Neural progenitor cell (in vitro differentiated cells): ENCODE measurements at regions not wholly inside any gene's neighbourhood (a gene's known extent, or its start where the extent isn't known, plus 50 kb on each side); places are given as distances from the start of the nearest gene placed in this dataset.
A peak's percentile ranks its signal among the peaks of the same experiment; 100 is the strongest.
"Not testable (repeated sequence)": the region's sequence is repeated elsewhere in the genome, so short reads cannot be mapped to it uniquely, and the experiment has no call there.

ENCODE experiments used
- DNase-seq: peaks from one replicate; pipeline ENCODE4 v3.0.0-alpha.2; 2016; ENCODE audit warnings: low spot score
- H2AFZ ChIP-seq: fragments of 200-600 bp; sonication (generic); replicated peaks from 2 replicates; pipeline ENCODE4 v1.6.1; 2016; ENCODE audit warnings: antibody characterized with exemption
- H3F3A ChIP-seq: fragments of 200-600 bp; sonication (generic); 2 replicates; pipeline ENCODE4 v1.6.1; 2016; ENCODE audit warnings: antibody characterized with exemption, low read depth
- H3K27ac ChIP-seq: fragments of 200-600 bp; sonication (generic); 2 replicates; pipeline ENCODE4 v1.5.1; 2016; ENCODE audit warnings: mild to moderate bottlenecking
- H3K27me3 ChIP-seq: fragments of 200-600 bp; sonication (generic); 2 replicates; pipeline ENCODE4 v1.6.1; 2016; ENCODE audit warnings: mild to moderate bottlenecking, moderate library complexity
- H3K36me3 ChIP-seq: fragments of 200-600 bp; sonication (generic); 2 replicates; pipeline ENCODE4 v1.5.1; 2016
- H3K4me1 ChIP-seq: fragments of 200-600 bp; sonication (generic); 2 replicates; pipeline ENCODE4 v1.6.1; 2016; ENCODE audit warnings: mixed run types
- H3K4me2 ChIP-seq: fragments of 200-600 bp; sonication (generic); 2 replicates; pipeline ENCODE4 v1.6.1; 2016
- H3K4me3 ChIP-seq: fragments of 200-600 bp; sonication (generic); 2 replicates; pipeline ENCODE4 v1.5.1; 2016
- H3K79me2 ChIP-seq: fragments of 200-600 bp; sonication (generic); 2 replicates; pipeline ENCODE4 v1.6.1; 2016; ENCODE audit warnings: low read depth
- H3K9ac ChIP-seq: fragments of 200-600 bp; sonication (generic); 2 replicates; pipeline ENCODE4 v1.6.1; 2016
- H3K9me3 ChIP-seq: fragments of 200-600 bp; sonication (generic); 2 replicates; pipeline ENCODE4 v1.5.1; 2016; ENCODE audit warnings: low read depth
- H4K20me1 ChIP-seq: fragments of 200-600 bp; sonication (generic); 2 replicates; pipeline ENCODE4 v1.6.1; 2016; ENCODE audit warnings: low read depth
- H3K27ac Mint-ChIP-seq: 3 replicates; pipeline ENCODE4 v1.8.0; 2021; ENCODE audit warnings: mixed read lengths
- H3K27me3 Mint-ChIP-seq: 2 replicates; pipeline ENCODE4 v1.8.0; 2022; ENCODE audit warnings: low read depth, mild to moderate bottlenecking, inconsistent platforms, moderate library complexity, mixed read lengths; ENCODE audit not compliant: insufficient read depth
- H3K36me3 Mint-ChIP-seq: 3 replicates; pipeline ENCODE4 v1.8.0; 2021; ENCODE audit warnings: mixed read lengths
- H3K4me1 Mint-ChIP-seq: 3 replicates; pipeline ENCODE4 v1.8.0; 2021; ENCODE audit warnings: mixed read lengths
- H3K4me3 Mint-ChIP-seq: 3 replicates; pipeline ENCODE4 v1.8.0; 2021; ENCODE audit warnings: mild to moderate bottlenecking, moderate library complexity, mixed read lengths
- H3K9me3 Mint-ChIP-seq: 3 replicates; pipeline ENCODE4 v1.8.0; 2020; ENCODE audit warnings: mixed read lengths
- CTCF ChIP-seq: fragments of 200-600 bp; sonication (generic); IDR thresholded peaks from 2 replicates; pipeline ENCODE4 v1.5.1; 2017; ENCODE audit warnings: antibody characterized with exemption, mild to moderate bottlenecking
- EZH2 ChIP-seq: fragments of 200-600 bp; sonication (generic); IDR thresholded peaks from 2 replicates; pipeline ENCODE4 v1.6.1; 2017; ENCODE audit warnings: antibody characterized with exemption, mild to moderate bottlenecking, moderate library complexity
- EZH2phosphoT487 ChIP-seq: fragments of 200-600 bp; sonication (generic); IDR thresholded peaks from 2 replicates; pipeline ENCODE4 v1.6.1; 2017; ENCODE audit warnings: antibody characterized with exemption

GRCh38 chr4:188403272-188403671 lies 264.0 kb downstream of the TRIML1 start:
- no peak overlapping the region for H2AFZ ChIP-seq
- no peaks in the 10 kb centered on the region for H3K36me3 Mint-ChIP-seq
- peaks cover 4% of the 10 kb centered on the region for H3K9me3 Mint-ChIP-seq
- no peak overlapping the region for H3K27ac ChIP-seq
- no peak overlapping the region for H3K4me2 ChIP-seq
- H3K27ac Mint-ChIP-seq = no peak overlapping the region
- DNase-seq = peak; percentile 20
- H3K79me2 ChIP-seq = no peaks in the 10 kb centered on the region
- peaks cover 4% of the 10 kb centered on the region for H3K4me1 Mint-ChIP-seq
- no peaks in the 10 kb centered on the region for H4K20me1 ChIP-seq
- no peaks in the 10 kb centered on the region for H3K36me3 ChIP-seq
- H3K9ac ChIP-seq = no peak overlapping the region
- H3K27me3 ChIP-seq = no peaks in the 10 kb centered on the region
- H3K9me3 ChIP-seq = no peaks in the 10 kb centered on the region
- H3K27me3 Mint-ChIP-seq = peaks cover 8% of the 10 kb centered on the region
- no peak overlapping the region for H3K4me3 Mint-ChIP-seq
- H3K4me3 ChIP-seq = no peak overlapping the region
- TF ChIP-seq CTCF = peak; percentile 25
- no peak for TF ChIP-seq EZH2
- peaks cover 10% of the 10 kb centered on the region for H3F3A ChIP-seq
- H3K4me1 ChIP-seq = peaks cover 9% of the 10 kb centered on the region

- not testable (repeated sequence) for H3K27me3 Mint-ChIP-seq, H3K4me1 Mint-ChIP-seq, H4K20me1 ChIP-seq, H3K36me3 ChIP-seq, H3K4me3 Mint-ChIP-seq, H3K9ac ChIP-seq, H2AFZ ChIP-seq, H3K27me3 ChIP-seq, H3K79me2 ChIP-seq, DNase-seq, H3K9me3 ChIP-seq, H3K4me1 ChIP-seq, H3F3A ChIP-seq, H3K4me3 ChIP-seq, H3K4me2 ChIP-seq, H3K27ac Mint-ChIP-seq, H3K27ac ChIP-seq, H3K9me3 Mint-ChIP-seq, H3K36me3 Mint-ChIP-seq
Measured at GRCh38 chr4:188405071-188405835, 266.0 kb downstream of the TRIML1 start.

- Histone ChIP-seq H3K36me3 (no peaks in the 10 kb centered on the region), H3K79me2 (no peaks in the 10 kb centered on the region), H3K4me2 (no peak overlapping the region), H3K9ac (no peak overlapping the region), H2AFZ (peak overlapping the region; percentile 41), H3K27ac (no peak overlapping the region), H3K4me3 (no peak overlapping the region), H4K20me1 (no peaks in the 10 kb centered on the region), H3F3A (no peaks in the 10 kb centered on the region), H3K9me3 (no peaks in the 10 kb centered on the region), H3K4me1 (no peaks in the 10 kb centered on the region), H3K27me3 (no peaks in the 10 kb centered on the region)
- Mint-ChIP-seq H3K9me3 (peaks cover 2% of the 10 kb centered on the region), H3K4me3 (no peak overlapping the region), H3K4me1 (no peaks in the 10 kb centered on the region), H3K36me3 (no peaks in the 10 kb centered on the region), H3K27ac (no peak overlapping the region), H3K27me3 (peaks cover 3% of the 10 kb centered on the region)
- DNase-seq = no peak
- no peak for TF ChIP-seq CTCF
- TF ChIP-seq EZH2 = no peak
- no peak for TF ChIP-seq EZH2phosphoT487
Measured at GRCh38 chr4:188408244-188409030, 269.2 kb downstream of the TRIML1 start.

GRCh38 chr4:188409851-188410250 lies 270.6 kb downstream of the TRIML1 start:
- no peaks in the 10 kb centered on the region for H3K9me3 ChIP-seq
- no peaks in the 10 kb centered on the region for H3K4me1 ChIP-seq
- no peak overlapping the region for H3K4me3 ChIP-seq
- H3F3A ChIP-seq = no peaks in the 10 kb centered on the region
- Mint-ChIP-seq H3K4me1 (no peaks in the 10 kb centered on the region), H3K36me3 (no peaks in the 10 kb centered on the region), H3K9me3 (no peaks in the 10 kb centered on the region), H3K27me3 (peaks cover 3% of the 10 kb centered on the region), H3K4me3 (no peak overlapping the region), H3K27ac (no peak overlapping the region)
- TF ChIP-seq EZH2 (no peak), CTCF (no peak), EZH2phosphoT487 (no peak)
- DNase-seq = no peak
- H4K20me1 ChIP-seq = no peaks in the 10 kb centered on the region
- H3K27me3 ChIP-seq = no peaks in the 10 kb centered on the region
- no peaks in the 10 kb centered on the region for H3K79me2 ChIP-seq
- H2AFZ ChIP-seq = no peak overlapping the region
- no peaks in the 10 kb centered on the region for H3K36me3 ChIP-seq
- H3K9ac ChIP-seq = no peak overlapping the region
- H3K4me2 ChIP-seq = no peak overlapping the region
- H3K27ac ChIP-seq = no peak overlapping the region
